Renal cortical epithelial cell (primary cell): ENCODE measurements at regions not wholly inside any gene's neighbourhood (a gene's known extent, or its start where the extent isn't known, plus 50 kb on each side); places are given as distances from the start of the nearest gene placed in this dataset.

Source experiments
- DNase-seq: peaks from one replicate; pipeline ENCODE4 v3.0.0-alpha.2; 2011; ENCODE audit warnings: low read depth

DNA sequence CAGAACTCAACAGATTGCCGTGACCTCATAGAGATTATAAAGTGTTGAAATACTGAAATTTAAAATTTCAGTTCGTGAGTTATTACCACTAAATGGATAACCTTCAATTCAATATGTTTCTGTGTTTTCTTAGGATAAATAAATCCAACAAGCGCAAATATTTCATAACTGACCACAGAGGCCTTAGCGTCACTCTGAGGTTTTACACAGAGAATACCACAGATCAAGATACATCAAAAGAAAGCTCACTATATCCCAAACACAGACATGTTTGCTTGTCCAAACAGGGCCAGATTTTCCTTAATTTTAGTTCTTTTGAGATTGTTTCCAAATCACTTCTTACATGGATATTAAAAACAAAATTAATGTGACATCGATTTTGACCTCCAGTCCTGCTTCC lies 235.8 kb downstream of the EFNB2 start:
- DNase-seq: no peak

- no peak for DNase-seq
Observed at GRCh38 chr13:106297283-106297682, 238.2 kb downstream of the EFNB2 start.

GRCh38 chr13:106296723-106297122 lies 238.7 kb downstream of the EFNB2 start:
- DNase-seq: no peak

- no peak for DNase-seq
Observed at GRCh38 chr13:106295971-106296370, 239.5 kb downstream of the EFNB2 start.

GRCh38 chr13:106291006-106291405 lies 244.5 kb downstream of the EFNB2 start:
- DNase-seq: peak; percentile 63

GRCh38 chr13:106287351-106287750 lies 248.1 kb downstream of the EFNB2 start:
- DNase-seq: no peak

- DNase-seq: no peak
Observed at GRCh38 chr13:106286811-106287210, 248.7 kb downstream of the EFNB2 start.

GRCh38 chr13:106284358-106284757 lies 251.1 kb downstream of the EFNB2 start:
- DNase-seq: peak; percentile 31

DNA sequence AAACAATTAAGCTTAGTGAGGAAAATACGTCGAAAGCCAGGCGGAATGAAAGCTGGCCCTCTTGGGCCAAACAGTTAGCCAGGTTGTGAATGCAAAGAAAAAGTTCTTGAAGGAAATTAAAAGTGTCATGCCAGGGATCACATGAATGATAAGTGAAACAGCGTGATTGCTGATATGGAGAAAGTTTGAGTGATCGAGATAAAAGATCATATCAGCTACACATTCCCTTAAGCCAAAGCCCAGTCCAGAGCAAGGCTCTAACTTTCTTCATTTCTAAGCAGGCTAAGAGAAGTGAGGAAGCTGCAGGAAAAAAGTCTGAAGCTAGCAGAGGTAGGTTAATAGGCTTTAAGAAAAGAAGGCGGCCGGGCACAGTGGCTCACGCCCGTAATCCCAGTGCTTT lies 254.0 kb downstream of the EFNB2 start:
- no peak for DNase-seq

GRCh38 chr13:106277484-106278154 lies 257.8 kb downstream of the EFNB2 start:
- DNase-seq: no peak

GRCh38 chr13:106276876-106277275 lies 258.6 kb downstream of the EFNB2 start:
- DNase-seq: peak; percentile 57

GRCh38 chr13:106275446-106276032 lies 259.9 kb downstream of the EFNB2 start:
- DNase-seq: no peak

GRCh38 chr13:106274551-106275203 lies 260.8 kb downstream of the EFNB2 start:
- DNase-seq: no peak

- DNase-seq: no peak
Observed at GRCh38 chr13:106263801-106264200, 271.7 kb downstream of the EFNB2 start.

GRCh38 chr13:106262886-106263285 lies 272.6 kb downstream of the EFNB2 start:
- DNase-seq: no peak

DNA sequence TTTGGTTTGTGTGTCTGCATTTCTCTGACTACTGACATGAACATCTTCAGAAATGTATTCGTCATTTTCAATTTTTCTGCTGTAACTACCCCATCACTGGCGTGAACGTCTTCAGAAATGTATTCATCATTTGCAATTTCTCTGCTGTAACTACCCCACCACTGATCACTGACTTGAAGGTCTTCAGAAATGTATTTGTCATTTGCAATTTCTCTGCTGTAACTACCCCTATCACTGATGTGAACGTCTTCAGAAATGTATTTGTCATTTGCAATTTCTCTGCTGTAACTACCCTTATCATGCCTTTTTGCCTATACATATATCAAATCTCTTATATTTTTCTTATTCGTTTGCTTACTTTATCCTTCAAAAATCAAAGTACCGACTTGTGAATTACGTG lies 274.0 kb downstream of the EFNB2 start:
- no peak for DNase-seq

GRCh38 chr13:106260352-106260751 lies 275.1 kb downstream of the EFNB2 start:
- DNase-seq: no peak

DNA sequence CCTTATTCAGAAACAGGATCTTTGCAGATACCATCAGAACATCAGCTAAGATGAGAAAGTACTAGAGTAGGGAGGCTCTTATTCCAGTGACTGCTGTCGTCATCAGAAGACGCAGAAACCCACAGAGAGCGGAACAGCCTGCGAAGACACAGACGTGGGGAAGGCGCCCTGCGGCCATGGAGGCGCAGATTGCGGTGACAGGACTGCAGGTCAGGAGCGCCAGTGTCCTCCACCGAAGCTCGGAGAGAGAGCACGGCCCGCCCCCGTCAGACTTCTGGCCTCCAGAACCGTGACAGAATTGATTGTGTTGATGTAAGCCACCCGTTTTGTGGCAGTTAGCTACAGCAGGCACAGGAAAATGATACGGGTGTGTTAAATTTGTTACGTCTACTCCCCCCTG lies 275.5 kb downstream of the EFNB2 start:
- DNase-seq: no peak

GRCh38 chr13:106246666-106247188 lies 288.7 kb downstream of the EFNB2 start:
- no peak for DNase-seq

DNA sequence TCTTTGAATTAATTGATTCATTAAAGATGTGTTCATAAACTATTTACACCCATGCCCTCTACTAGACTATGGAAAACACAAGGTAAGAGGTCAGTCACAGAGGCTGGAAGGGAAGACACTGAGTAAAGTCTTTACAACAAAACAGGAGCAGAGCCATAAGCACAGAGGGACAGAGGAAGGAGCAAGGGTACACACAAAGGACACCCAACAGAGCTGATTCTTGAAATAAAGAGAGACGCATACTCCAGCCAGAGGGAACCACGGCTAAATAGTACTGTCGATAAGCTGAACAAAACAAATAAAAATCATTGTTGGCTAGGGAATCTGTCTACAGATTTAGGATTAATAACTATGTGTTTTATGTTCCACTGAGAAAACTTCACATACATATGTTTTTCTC lies 289.2 kb downstream of the EFNB2 start:
- DNase-seq: no peak

- no peak for DNase-seq
Observed at GRCh38 chr13:106243011-106243565, 292.4 kb downstream of the EFNB2 start.
